SKM-1 (cell line): ENCODE measurements at regions not wholly inside any gene's neighbourhood (a gene's known extent, or its start where the extent isn't known, plus 50 kb on each side); places are given as distances from the start of the nearest gene placed in this dataset.

Experiments
- DNase-seq: peaks from one replicate; lab custom pipeline; 2025; ENCODE audit not compliant: unreplicated experiment; lab: John Stamatoyannopoulos, UW

DNA sequence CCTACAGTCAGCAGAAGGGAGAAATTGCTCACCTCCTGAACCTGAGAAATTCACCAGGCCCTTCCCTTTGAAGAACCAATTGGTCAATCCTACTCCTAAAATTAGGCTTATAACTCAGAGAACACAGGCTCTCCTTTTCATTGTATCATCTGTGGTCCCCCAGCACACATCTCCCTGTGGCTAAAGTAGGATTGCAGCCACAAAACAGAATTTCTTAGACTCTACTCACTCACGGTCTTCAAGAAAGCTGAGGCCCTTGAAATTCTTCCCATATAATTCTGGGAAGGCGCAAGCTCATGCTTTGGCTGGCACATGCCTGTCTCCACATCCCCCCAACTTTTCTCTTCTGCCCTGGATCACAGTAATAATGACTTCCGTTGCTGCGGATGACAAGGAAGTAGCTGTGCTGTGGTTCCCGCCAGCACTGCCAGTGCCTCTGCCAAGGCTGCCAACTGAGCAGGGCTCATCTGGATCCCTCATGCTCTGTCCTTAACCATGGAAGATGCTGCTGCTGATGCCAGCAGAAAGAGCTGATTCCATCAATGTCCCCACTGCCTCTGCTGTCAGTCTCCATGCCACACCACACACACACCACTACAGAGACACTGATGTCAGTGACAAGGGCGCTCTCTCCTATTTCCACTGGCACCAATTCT is 200.6 kb upstream of the POU2AF2 start:
- DNase-seq, result no peak

- DNase-seq, result no peak
Measured at GRCh38 chr11:111039982-111040381, 205.5 kb upstream of the POU2AF2 start.

DNA sequence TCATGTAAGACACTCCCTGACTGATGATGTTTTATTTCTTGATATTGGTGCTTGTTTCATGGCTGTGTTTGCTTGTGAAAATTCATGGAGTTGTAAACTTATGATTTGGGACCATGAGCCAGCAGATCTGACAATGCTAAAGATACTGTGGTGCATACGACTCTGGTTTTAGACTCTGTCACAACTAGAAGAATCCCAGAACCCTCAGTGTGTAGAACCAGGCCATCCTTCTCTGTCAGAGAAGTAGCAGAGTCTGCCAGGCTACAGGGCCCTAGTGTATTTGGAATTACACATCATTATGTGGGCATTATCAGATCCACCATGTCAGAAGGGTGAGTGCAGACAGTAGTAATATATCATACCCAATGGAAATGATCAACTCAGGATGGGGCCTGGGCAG is 209.8 kb upstream of the POU2AF2 start:
- DNase-seq, result no peak

- DNase-seq, result no peak
Measured at GRCh38 chr11:111026241-111026640, 219.3 kb upstream of the POU2AF2 start.

- DNase-seq, result no peak
Measured at GRCh38 chr11:111021131-111021530, 224.4 kb upstream of the POU2AF2 start.

DNA sequence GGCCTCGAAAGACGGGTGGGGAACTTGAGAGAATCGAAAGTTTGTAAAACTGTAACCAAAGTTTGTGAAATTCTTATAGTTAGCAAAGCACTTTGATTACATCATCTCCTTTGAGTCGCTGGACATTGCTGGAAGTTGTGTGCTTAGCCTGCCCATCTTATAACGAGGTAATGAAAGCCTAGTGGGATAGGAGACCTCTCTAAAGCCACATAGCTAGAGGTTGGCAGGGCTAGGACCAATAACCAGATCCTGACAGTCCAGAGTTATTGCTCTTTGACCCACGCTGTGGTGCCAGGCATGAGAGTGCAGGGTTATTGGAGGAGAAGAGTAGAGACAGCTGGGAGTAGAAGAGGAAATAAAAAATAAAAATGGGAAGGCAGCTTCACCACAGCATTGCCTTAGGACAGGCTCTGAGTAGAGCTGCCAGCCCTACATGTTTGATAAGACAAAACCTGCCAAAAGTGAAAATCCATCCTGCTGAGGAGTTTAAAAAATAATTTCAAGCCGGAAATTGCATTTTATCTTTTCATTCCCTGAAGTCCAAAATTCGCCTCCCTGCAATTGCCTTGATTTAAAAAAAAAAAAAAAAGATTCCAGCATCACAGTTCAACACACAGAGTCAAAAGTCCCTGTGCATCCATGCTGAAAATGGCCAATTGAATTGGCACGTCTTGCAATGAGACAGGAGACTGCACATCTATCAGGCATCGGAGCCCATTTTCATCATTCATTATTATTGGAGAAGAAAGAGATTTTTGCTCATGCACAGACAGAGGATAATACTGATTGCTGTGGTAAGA is 225.5 kb upstream of the POU2AF2 start:
- DNase-seq, result peak; percentile 34

- peak; percentile 34 for DNase-seq
Measured at GRCh38 chr11:111019451-111019850, 226.1 kb upstream of the POU2AF2 start.

DNA sequence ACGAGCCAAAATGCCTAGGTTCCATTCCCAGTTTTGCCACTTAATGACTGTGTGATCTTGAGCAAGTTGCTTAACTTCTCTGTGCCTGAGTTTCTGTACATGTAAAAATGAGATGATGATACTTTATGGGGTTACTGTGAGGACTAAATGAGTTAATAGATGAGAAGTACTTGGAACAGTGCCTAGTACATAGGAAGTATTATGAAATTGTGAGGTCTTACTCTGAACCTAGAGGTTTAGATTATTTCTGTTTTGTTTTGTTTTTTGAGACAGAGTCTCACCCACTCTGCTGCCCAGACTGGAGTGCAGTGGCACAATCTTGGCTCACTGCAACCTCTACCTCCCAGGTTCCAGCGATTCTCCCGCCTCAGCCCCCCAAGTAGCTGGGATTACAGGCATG is 227.0 kb upstream of the POU2AF2 start:
- peak; percentile 4 for DNase-seq

- no peak for DNase-seq
Measured at GRCh38 chr11:111012491-111012890, 233.0 kb upstream of the POU2AF2 start.

DNA sequence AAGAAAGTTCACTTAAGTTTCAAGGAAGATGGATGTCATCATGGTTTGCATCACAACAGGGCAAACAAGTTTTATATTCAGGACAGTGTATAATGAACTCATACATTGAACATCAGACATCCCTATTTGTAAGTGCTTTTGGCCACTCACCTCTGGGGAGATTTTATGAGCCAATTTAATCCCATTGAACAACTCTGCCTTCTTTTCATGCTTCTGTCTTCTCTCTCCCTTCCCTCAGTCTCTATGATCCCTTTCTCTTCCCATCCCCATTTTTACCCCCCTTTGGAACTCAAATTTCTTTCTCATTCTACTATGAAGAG is 234.3 kb upstream of the POU2AF2 start:
- no peak for DNase-seq

GRCh38 chr11:111010391-111011274 is 234.9 kb upstream of the POU2AF2 start:
- no peak for DNase-seq

DNA sequence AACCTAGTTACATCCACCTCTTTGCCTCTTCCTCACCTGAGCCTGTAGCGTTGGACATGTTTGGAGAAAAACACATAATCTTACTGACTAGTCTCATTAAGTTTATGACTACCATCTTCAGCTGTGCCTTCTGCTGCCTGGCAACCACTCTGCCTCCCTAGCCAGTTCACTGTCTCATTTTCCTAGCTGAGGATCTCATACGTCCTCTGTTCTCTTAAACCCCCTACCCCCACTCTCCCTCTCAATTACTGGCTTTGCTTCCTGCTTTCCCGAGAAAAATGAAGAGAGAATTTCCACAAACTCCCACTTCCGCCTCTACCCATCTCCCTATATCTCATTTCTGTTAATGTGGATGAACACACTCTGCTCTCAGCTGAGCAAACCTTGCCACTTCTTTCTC is 239.3 kb upstream of the POU2AF2 start:
- DNase-seq, result no peak

- DNase-seq, result no peak
Measured at GRCh38 chr11:111001986-111002611, 243.4 kb upstream of the POU2AF2 start.

DNA sequence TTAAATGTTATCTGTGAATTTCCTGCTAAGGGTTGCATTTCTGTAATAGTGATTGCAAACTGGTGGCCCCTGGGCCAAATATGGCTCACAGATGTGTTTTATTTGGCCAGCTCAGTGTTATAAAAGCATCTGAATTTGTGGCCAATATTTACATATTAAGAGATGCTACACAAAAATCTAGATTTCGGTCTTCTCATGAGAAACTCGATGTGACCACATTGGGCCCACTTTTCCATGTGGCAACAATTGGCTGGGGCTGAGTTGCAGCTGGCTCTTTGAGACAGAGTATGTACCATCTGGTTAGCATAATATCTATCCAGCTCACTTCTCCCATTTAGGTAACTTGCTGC is 244.5 kb upstream of the POU2AF2 start:
- no peak for DNase-seq

DNA sequence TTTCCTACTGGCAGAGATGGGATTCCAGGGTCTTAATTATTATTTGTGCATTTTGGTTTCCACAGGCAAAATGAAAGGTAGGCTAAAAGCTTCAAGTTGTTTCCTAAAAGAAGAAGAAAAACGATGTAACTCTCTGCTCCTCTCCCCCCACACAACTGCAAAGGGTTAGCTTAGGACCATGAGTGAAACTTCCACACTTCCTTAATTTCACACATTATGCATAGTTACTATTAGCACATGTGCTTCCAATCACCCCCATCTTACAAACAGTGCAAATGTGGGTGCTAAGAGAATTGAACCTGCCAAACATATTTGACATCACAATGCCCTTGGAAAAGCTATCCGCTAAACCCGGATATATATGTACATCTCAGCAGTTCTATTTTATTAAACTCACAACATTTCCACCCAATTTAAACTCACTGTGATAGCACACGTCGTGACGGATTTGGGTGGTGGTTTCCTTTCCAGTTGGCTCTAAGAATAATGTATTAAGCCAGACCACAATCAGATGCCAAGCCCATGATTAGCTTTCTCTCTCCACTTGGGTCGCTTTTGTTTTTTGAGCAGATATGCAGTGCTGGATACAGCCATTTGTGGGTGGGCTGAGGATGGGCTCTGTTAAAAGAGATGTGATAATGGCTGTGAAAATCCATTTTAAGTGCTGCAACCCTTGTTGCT is 245.0 kb upstream of the POU2AF2 start:
- no peak for DNase-seq

GRCh38 chr11:110992481-110992880 is 253.0 kb upstream of the POU2AF2 start:
- no peak for DNase-seq

GRCh38 chr11:110991661-110992355 is 253.7 kb upstream of the POU2AF2 start:
- no peak for DNase-seq

DNA sequence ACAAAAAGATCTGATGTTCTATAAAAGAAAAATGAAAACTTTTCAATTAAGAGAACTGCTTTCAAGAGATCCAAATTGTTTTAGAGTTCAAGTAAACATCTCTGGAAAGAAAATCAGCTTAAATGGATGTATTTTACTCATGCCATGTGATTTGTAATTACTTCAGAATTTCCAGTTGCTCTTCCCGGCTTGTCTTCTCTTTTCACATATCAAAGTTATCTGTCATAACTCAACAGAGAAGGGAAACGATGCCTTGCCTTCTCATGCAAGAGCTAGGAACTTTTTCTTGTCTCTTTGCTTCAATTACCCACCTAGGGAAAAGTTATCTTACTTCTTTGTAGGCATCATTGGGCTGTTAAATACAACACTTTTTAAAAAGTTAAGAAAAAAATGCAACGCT is 255.2 kb upstream of the POU2AF2 start:
- DNase-seq, result no peak

DNA sequence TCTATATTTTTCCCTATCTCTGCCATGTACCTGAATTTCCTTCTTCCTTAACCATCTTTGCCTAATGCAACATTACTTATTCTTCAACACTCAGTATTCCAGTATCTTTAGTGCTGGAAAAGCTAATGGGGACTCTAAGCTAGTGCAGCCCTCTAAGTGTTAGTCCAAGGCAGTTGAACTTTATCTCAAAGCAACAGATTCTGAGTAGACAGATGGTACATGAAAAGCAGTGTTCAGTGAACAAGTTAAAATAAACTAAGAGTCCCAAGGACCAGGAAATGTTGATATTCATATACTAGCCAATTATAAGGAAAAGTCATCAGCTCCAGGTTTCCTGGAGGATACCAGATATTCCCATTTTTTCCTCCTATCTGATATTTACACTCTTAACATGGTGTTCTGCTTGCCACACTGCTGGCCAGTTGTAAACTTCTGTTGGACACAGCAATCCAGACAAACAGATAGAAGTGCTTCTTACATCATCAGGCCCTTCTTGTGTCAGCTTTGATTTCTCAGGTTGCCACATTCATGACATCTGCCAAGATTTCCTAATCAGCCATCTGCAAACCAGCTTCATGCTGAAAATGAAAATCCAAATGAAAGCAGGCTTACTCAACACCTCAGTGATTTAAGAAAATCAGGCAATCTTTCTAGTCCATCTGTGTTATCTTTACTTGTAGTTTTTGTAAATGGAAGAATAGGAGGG is 255.9 kb upstream of the POU2AF2 start:
- peak; percentile 2 for DNase-seq

GRCh38 chr11:110988671-110989070 is 256.9 kb upstream of the POU2AF2 start:
- DNase-seq, result no peak
